ENCODE measurements at regions not wholly inside any gene's neighbourhood (a gene's known extent, or its start where the extent isn't known, plus 50 kb on each side); places are given as distances from the start of the nearest gene placed in this dataset.

GRCh38 chr18:61198486-61198885, 134.7 kb upstream of the CDH20 start:
- no peak for TF ChIP-seq CTCF (IDR thresholded peaks at IDR 0.05)
- no peak for TF ChIP-seq ZFX (IDR thresholded peaks at IDR 0.05; ENCODE audit: borderline replicate concordance)
- H3K27ac ChIP-seq, result no peak overlapping the region

GRCh38 chr18:61199171-61199848, 133.9 kb upstream of the CDH20 start:
- no peak for TF ChIP-seq CTCF (IDR thresholded peaks at IDR 0.05)
- TF ChIP-seq ZFX (IDR thresholded peaks at IDR 0.05; ENCODE audit: borderline replicate concordance), result no peak
- H3K27ac ChIP-seq, result no peak overlapping the region

GRCh38 chr18:61201511-61201910, 131.7 kb upstream of the CDH20 start:
- H3K27ac ChIP-seq, result no peak overlapping the region
- TF ChIP-seq ZFX (IDR thresholded peaks at IDR 0.05; ENCODE audit: borderline replicate concordance), result no peak
- TF ChIP-seq CTCF (IDR thresholded peaks at IDR 0.05), result no peak

GRCh38 chr18:61203151-61203550, 130.1 kb upstream of the CDH20 start:
- no peak for TF ChIP-seq ZFX (IDR thresholded peaks at IDR 0.05; ENCODE audit: borderline replicate concordance)
- no peak for TF ChIP-seq CTCF (IDR thresholded peaks at IDR 0.05)
- no peak overlapping the region for H3K27ac ChIP-seq

GRCh38 chr18:61209801-61210200, 123.4 kb upstream of the CDH20 start:
- no peak overlapping the region for H3K27ac ChIP-seq

GRCh38 chr18:61216051-61216450, 117.2 kb upstream of the CDH20 start:
- no peak for TF ChIP-seq ZFX (IDR thresholded peaks at IDR 0.05; ENCODE audit: borderline replicate concordance)
- no peak for TF ChIP-seq CTCF (IDR thresholded peaks at IDR 0.05)
- no peak overlapping the region for H3K27ac ChIP-seq

More at GRCh38 chr18:61209801-61210200, 123.4 kb upstream of the CDH20 start:
- TF ChIP-seq ZFX (IDR thresholded peaks at IDR 0.05; ENCODE audit: borderline replicate concordance), result no peak
- no peak for TF ChIP-seq CTCF (IDR thresholded peaks at IDR 0.05)

- H3K27ac ChIP-seq, result no peak overlapping the region
- no peak for TF ChIP-seq ZFX (IDR thresholded peaks at IDR 0.05; ENCODE audit: borderline replicate concordance)
- TF ChIP-seq CTCF (IDR thresholded peaks at IDR 0.05), result no peak
Measured at GRCh38 chr18:61222206-61222605, 111.0 kb upstream of the CDH20 start.
